ENCODE measurements at regions not wholly inside any gene's neighbourhood (a gene's known extent, or its start where the extent isn't known, plus 50 kb on each side); places are given as distances from the start of the nearest gene placed in this dataset.
"Not testable (repeated sequence)": the region's sequence is repeated elsewhere in the genome, so short reads cannot be mapped to it uniquely, and the experiment has no call there.

GRCh38 chr21:18723171-18723570 lies 319.6 kb upstream of the TMPRSS15 start:
- DNase-seq: no peak

- no peak for DNase-seq
Observed at GRCh38 chr21:18725653-18726052, 322.1 kb upstream of the TMPRSS15 start.

- DNase-seq: no peak
Observed at GRCh38 chr21:18741954-18742353, 338.4 kb upstream of the TMPRSS15 start.

GRCh38 chr21:18743531-18743930 lies 339.9 kb upstream of the TMPRSS15 start:
- DNase-seq: no peak

GRCh38 chr21:18744840-18745239 lies 341.3 kb upstream of the TMPRSS15 start:
- no peak for DNase-seq

- not testable (repeated sequence) for DNase-seq
Observed at GRCh38 chr21:18752894-18753293, 349.3 kb upstream of the TMPRSS15 start.

- not testable (repeated sequence) for DNase-seq
Observed at GRCh38 chr21:18756272-18756671, 352.7 kb upstream of the TMPRSS15 start.

GRCh38 chr21:18759267-18759666 lies 355.7 kb upstream of the TMPRSS15 start:
- no peak for DNase-seq

GRCh38 chr21:18759751-18760161 lies 356.2 kb upstream of the TMPRSS15 start:
- DNase-seq: no peak

- no peak for DNase-seq
Observed at GRCh38 chr21:18760247-18760646, 356.7 kb upstream of the TMPRSS15 start.

- no peak for DNase-seq
Observed at GRCh38 chr21:18764720-18765119, 361.1 kb upstream of the TMPRSS15 start.

GRCh38 chr21:18769599-18769998 lies 366.0 kb upstream of the TMPRSS15 start:
- DNase-seq: no peak

- DNase-seq: no peak
Observed at GRCh38 chr21:18771845-18772380, 368.3 kb upstream of the TMPRSS15 start.

- no peak for DNase-seq
Observed at GRCh38 chr21:18772404-18772803, 368.8 kb upstream of the TMPRSS15 start.

GRCh38 chr21:18772897-18773296 lies 369.3 kb upstream of the TMPRSS15 start:
- DNase-seq: no peak

GRCh38 chr21:18776936-18777335 lies 373.4 kb upstream of the TMPRSS15 start:
- DNase-seq: no peak

- no peak for DNase-seq
Observed at GRCh38 chr21:18782721-18783120, 379.1 kb upstream of the TMPRSS15 start.

GRCh38 chr21:18801468-18801867 lies 397.9 kb upstream of the TMPRSS15 start:
- no peak for DNase-seq

- DNase-seq: no peak
Observed at GRCh38 chr21:18803624-18804023, 400.0 kb upstream of the TMPRSS15 start.

GRCh38 chr21:18810136-18810535 lies 406.6 kb upstream of the TMPRSS15 start:
- no peak for DNase-seq

GRCh38 chr21:18812308-18812707 lies 408.7 kb upstream of the TMPRSS15 start:
- DNase-seq: no peak

- DNase-seq: no peak
Observed at GRCh38 chr21:18819507-18819906, 415.9 kb upstream of the TMPRSS15 start.

GRCh38 chr21:18826562-18826961 lies 423.0 kb upstream of the TMPRSS15 start:
- DNase-seq: no peak

- no peak for DNase-seq
Observed at GRCh38 chr21:18831942-18832676, 428.5 kb upstream of the TMPRSS15 start.

GRCh38 chr21:18832950-18833349 lies 429.4 kb upstream of the TMPRSS15 start:
- DNase-seq: no peak
